Ascending aorta (tissue), 2 donors: ENCODE measurements at regions not wholly inside any gene's neighbourhood (a gene's known extent, or its start where the extent isn't known, plus 50 kb on each side); places are given as distances from the start of the nearest gene placed in this dataset.

ENCODE experiments used
- DNase-seq, 2 donors: peaks; one replicate each; pipeline ENCODE4 v3.0.0-alpha.2; 2019; ENCODE audit warnings: low spot score in 2 of 2
- H3K27ac ChIP-seq, 2 donors: fragments of 200-600 bp; sonication (generic); one replicate each; pipeline ENCODE4 v1.5.1; 2016 to 2017; ENCODE audit warnings: mild to moderate bottlenecking in 1 of 2
- H3K27me3 ChIP-seq: fragments of 200-600 bp; sonication (generic); one replicate; pipeline ENCODE4 v1.5.1; 2017
- H3K36me3 ChIP-seq, 2 donors: fragments of 200-600 bp; sonication (generic); one replicate each; pipeline ENCODE4 v1.5.1; 2016
- H3K4me1 ChIP-seq, 2 donors: fragments of 200-600 bp; sonication (generic); one replicate each; pipeline ENCODE4 v1.5.1; 2016 to 2017; ENCODE audit warnings: mild to moderate bottlenecking in 1 of 2
- H3K4me3 ChIP-seq, 2 donors: fragments of 200-600 bp; sonication (generic); one replicate each; pipeline ENCODE4 v1.5.1; 2016 to 2017; ENCODE audit warnings: mild to moderate bottlenecking in 1 of 2
- H3K9me3 ChIP-seq, 2 donors: fragments of 200-600 bp; sonication (generic); one replicate each; pipeline ENCODE4 v1.5.1; 2016
- intact Hi-C: fragments of 100-400 bp; cut with DNase I; formaldehyde crosslinking; loops from one replicate; pipeline ENCODE4 v1.15.1; 2023
- TF ChIP-seq, protein P1 (sequence below), 3 experiments: fragments of 200-600 bp in 2 of 3; fragments of 450-650 bp in 1 of 3; sonication (generic) in 2 of 3; IDR thresholded peaks; one replicate each; pipeline ENCODE4 v1.5.1; 2016 to 2019; ENCODE audit warnings: antibody characterized with exemption in 3 of 3, mild to moderate bottlenecking in 1 of 3, moderate library complexity in 1 of 3

DNA sequence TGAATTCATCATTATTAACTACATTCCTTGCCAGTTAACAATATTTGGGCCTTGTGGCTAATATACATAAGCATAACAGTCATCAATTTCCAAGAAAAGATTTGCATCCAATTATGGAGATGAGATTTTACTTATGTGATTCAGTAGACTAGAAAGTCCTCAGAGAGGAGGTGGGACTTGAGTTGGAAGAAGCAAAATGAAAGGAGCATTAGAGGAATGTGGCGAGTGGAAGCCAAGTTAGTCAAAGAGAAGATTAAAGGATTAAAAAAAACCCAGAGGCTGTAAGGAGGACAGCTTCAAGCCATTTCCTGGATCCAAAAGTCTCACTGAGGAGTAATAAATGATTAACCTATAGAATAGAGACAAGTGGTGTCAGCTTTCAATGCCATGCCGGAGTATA, 1099.4 kb upstream of the IGFBP7 start:
- Histone ChIP-seq H3K36me3 (no peaks in the 10 kb centered on the region), H3K27ac (no peak overlapping the region), H3K4me1 (no peaks in the 10 kb centered on the region), H3K4me3 (no peak overlapping the region), H3K9me3 (no peaks in the 10 kb centered on the region), H3K27me3 (no peaks in the 10 kb centered on the region)
- intact Hi-C loops, result no loop called here
- no peak for DNase-seq
- TF ChIP-seq, protein P1, sequence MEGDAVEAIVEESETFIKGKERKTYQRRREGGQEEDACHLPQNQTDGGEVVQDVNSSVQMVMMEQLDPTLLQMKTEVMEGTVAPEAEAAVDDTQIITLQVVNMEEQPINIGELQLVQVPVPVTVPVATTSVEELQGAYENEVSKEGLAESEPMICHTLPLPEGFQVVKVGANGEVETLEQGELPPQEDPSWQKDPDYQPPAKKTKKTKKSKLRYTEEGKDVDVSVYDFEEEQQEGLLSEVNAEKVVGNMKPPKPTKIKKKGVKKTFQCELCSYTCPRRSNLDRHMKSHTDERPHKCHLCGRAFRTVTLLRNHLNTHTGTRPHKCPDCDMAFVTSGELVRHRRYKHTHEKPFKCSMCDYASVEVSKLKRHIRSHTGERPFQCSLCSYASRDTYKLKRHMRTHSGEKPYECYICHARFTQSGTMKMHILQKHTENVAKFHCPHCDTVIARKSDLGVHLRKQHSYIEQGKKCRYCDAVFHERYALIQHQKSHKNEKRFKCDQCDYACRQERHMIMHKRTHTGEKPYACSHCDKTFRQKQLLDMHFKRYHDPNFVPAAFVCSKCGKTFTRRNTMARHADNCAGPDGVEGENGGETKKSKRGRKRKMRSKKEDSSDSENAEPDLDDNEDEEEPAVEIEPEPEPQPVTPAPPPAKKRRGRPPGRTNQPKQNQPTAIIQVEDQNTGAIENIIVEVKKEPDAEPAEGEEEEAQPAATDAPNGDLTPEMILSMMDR (IDR thresholded peaks at IDR 0.05), result no peak

DNA sequence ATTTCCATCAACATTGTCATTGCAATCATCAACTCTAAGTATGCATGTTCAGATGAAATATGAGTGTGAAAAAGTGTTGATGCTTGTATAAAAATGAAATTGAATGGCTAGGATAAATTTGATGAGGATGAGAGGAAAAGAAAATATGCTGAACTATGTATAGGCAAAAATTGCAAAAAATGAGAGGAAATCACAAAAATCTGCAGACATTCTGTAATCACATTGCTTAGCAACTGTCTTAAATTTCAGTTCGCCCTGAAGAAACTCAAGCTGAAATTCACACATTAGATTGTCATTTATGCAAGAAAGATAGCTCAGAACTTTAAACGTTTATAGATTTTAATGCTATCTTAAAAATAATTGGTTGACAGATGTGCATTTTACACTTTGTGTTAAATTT, 1098.8 kb upstream of the IGFBP7 start:
- intact Hi-C loops, result no loop called here
- TF ChIP-seq, protein P1 (IDR thresholded peaks at IDR 0.05), result no peak

DNA sequence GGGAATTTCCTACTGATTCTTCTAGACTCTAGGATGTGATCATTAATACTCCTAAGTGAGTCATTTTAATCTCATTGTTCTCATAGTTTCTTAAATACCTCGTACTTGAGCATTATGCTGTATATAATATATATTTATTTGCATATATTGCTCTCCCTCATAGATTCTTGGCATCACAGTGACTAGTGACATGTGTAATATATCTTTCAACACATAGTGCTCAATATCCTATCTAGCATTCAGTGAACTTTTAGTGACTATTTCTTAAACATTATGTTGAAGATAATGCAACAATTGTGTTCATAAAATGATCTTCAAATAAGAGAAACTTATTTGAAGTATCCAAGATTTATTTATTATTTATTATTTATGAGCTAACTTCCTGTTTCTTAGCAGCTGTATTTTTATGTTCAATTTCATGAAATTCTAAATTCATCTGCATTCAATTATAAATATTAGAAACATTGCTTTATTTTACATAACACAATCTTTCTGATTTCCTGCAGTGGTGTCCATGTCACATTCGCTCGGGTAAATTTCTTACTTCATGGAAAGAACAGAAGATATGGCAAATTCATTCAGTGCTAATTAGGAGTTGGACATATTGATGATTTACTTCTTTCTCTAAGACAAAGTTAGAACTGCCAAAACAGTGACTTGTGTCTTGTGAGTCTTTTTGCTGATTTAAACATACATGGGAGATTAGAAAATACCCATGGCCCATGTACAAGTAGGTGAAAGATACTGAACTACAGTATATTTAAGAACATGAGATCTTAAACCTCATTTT, 1095.5 kb upstream of the IGFBP7 start:
- Histone ChIP-seq H3K4me1 (no peaks in the 10 kb centered on the region), H3K27me3 (no peaks in the 10 kb centered on the region), H3K36me3 (no peaks in the 10 kb centered on the region), H3K4me3 (no peak overlapping the region), H3K27ac (no peak overlapping the region), H3K9me3 (no peaks in the 10 kb centered on the region)
- intact Hi-C loops, result no loop called here
- no peak for DNase-seq
- TF ChIP-seq, protein P1 (IDR thresholded peaks at IDR 0.05), result no peak

More for the DNA sequence above, 1098.8 kb upstream of the IGFBP7 start:
- Histone ChIP-seq H3K4me3 (no peak overlapping the region), H3K27ac (no peak overlapping the region), H3K4me1 (no peaks in the 10 kb centered on the region), H3K27me3 (no peaks in the 10 kb centered on the region), H3K9me3 (no peaks in the 10 kb centered on the region), H3K36me3 (no peaks in the 10 kb centered on the region)
- no peak for DNase-seq

DNA sequence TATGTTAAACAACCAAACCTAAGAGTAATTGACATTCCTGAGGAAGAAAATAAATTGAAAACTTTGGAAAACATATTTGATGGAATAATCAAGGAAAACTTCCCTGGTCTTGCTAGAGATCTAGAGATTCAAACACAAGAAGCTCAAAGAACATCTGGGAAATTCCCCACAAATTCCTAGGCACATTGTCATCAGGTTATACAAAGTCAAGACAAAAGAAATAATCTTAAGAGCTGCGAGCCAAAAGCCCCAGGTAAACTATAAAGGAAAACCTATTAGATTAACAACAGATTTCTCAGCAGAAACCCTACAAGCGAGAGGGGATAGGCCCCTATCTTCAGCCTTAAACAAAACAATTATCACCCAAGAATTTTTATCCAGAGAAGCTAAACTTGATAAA, 1082.0 kb upstream of the IGFBP7 start:
- TF ChIP-seq, protein P1 (IDR thresholded peaks at IDR 0.05), result no peak
- no peak for DNase-seq

DNA sequence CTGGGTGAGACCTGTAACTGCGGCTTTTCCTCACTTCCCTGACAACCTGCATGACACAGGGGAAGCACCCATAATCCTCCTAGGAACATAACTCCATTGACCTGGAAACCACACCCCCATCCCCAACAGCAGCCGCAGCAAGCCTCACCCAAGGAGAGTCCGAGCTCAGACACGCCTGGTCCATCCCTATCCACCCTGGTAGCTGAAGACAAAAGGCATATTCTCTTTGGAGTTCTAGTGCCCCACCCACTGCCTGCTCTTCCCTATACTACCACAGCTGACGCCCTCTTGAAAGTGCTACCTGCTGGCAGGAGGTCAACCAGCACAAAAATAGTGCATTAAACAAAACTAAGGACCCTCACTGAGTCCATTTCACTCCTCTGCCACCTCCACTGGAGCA, 1080.9 kb upstream of the IGFBP7 start:
- intact Hi-C loops, result no loop called here
- TF ChIP-seq, protein P1 (IDR thresholded peaks at IDR 0.05), result no peak
- H3K4me1 ChIP-seq, result no peaks in the 10 kb centered on the region
- no peak for DNase-seq
- H3K36me3 ChIP-seq, result no peaks in the 10 kb centered on the region
- H3K9me3 ChIP-seq, result no peaks in the 10 kb centered on the region
- no peak overlapping the region for H3K27ac ChIP-seq
- no peaks in the 10 kb centered on the region for H3K27me3 ChIP-seq
- no peak overlapping the region for H3K4me3 ChIP-seq

More for the DNA sequence above, 1082.0 kb upstream of the IGFBP7 start:
- H3K27ac ChIP-seq, result no peak overlapping the region
- H3K4me3 ChIP-seq, result no peak overlapping the region
- H3K4me1 ChIP-seq, result no peaks in the 10 kb centered on the region
- no peaks in the 10 kb centered on the region for H3K9me3 ChIP-seq
- H3K27me3 ChIP-seq, result no peaks in the 10 kb centered on the region
- intact Hi-C loops, result no loop called here
- no peaks in the 10 kb centered on the region for H3K36me3 ChIP-seq
